ENCODE measurements at regions not wholly inside any gene's neighbourhood (a gene's known extent, or its start where the extent isn't known, plus 50 kb on each side); places are given as distances from the start of the nearest gene placed in this dataset.

DNA sequence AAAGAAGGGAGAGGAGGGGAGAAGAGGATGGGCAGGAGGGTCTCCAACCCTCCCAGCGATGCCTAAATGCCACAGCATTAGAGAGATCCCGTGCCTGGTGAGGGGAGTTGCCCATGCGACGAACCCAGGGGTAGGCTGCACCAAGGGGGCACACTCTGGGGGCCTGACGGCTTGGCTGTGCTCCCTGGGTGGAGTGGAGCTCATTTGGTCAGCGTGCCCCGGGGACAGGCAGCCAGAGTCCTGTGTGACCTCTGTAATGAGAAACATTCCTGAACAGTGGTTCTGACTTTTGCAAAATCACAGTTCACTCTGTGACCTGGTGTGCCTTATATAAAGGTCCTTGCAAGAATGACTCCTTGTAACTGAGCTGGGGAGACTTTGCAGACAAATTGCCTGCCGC lies 205.0 kb upstream of the N4BP1 start:
- TF ChIP-seq, protein P1, sequence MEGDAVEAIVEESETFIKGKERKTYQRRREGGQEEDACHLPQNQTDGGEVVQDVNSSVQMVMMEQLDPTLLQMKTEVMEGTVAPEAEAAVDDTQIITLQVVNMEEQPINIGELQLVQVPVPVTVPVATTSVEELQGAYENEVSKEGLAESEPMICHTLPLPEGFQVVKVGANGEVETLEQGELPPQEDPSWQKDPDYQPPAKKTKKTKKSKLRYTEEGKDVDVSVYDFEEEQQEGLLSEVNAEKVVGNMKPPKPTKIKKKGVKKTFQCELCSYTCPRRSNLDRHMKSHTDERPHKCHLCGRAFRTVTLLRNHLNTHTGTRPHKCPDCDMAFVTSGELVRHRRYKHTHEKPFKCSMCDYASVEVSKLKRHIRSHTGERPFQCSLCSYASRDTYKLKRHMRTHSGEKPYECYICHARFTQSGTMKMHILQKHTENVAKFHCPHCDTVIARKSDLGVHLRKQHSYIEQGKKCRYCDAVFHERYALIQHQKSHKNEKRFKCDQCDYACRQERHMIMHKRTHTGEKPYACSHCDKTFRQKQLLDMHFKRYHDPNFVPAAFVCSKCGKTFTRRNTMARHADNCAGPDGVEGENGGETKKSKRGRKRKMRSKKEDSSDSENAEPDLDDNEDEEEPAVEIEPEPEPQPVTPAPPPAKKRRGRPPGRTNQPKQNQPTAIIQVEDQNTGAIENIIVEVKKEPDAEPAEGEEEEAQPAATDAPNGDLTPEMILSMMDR (IDR thresholded peaks at IDR 0.05; ENCODE audit: insufficient read depth, missing control alignments): no peak
- no peak for FAIRE-seq
- DNase-seq (ENCODE audit: insufficient read length, low spot score): no peak

DNA sequence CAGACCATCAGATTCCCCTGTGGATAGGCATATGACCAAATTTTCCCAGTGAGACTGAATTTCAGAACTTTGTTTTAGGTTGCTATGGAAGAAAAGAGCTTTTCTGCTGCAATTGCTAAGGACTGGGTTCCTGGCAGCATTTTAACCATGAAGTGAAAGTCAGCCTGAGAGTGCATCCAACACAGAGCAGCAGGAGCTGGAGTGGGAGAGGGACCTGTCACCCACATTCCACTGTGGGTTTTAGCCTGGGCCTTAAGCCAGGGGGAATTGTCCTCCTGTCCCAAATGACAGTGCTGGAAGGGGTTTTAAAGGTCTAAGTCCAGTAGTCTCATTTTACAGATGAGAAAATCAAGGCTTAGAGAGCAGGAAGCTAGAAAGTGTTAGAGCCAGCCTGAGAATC lies 203.5 kb upstream of the N4BP1 start:
- TF ChIP-seq, protein P1 (IDR thresholded peaks at IDR 0.05; ENCODE audit: insufficient read depth, missing control alignments): no peak
- DNase-seq (ENCODE audit: insufficient read length, low spot score): no peak
- no peak for FAIRE-seq

DNA sequence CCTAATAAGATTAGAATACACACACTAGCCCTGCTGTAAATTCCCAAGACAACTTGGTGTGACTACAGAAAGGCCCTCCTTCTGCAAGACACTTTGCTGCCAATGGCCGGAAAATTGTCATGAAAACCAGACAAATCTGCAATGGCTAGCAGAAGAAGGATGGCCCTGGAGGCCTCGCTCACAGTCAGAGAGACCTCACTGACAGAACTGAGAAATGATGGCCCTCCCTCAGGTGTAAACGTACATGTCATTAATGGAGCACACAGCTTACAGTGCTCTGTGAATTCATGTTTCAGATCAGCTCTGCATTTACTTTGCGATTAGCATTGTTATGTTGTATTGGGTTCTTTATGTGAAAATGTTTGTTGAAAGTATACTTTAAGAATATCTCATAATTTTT lies 202.9 kb upstream of the N4BP1 start:
- TF ChIP-seq, protein P1 (IDR thresholded peaks at IDR 0.05; ENCODE audit: insufficient read depth, missing control alignments): no peak
- no peak for DNase-seq (ENCODE audit: insufficient read length, low spot score)
- no peak for FAIRE-seq

DNA sequence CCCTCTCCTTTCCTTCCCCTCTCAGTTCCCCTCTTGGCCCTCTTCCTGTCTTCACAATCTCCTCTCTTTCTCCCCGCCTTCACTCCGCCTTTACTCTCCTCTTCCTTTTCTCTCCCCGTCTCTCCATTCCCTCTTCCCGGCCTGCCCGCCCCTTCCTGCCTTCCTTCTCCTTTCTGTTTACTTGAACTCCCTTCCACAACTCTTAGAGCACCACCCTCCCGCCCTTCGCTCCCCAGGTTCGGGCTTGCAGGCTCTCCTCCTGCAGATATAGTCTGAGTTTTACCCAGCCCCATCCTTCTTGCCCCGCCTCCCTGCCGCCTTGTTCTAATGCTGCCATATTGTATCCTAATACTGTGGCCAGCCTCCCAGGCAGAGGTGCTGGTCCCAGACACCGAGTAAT lies 201.5 kb upstream of the N4BP1 start:
- FAIRE-seq (no peak), DNase-seq (ENCODE audit: insufficient read length, low spot score) (no peak)
- TF ChIP-seq, protein P1 (IDR thresholded peaks at IDR 0.05; ENCODE audit: insufficient read depth, missing control alignments): no peak

DNA sequence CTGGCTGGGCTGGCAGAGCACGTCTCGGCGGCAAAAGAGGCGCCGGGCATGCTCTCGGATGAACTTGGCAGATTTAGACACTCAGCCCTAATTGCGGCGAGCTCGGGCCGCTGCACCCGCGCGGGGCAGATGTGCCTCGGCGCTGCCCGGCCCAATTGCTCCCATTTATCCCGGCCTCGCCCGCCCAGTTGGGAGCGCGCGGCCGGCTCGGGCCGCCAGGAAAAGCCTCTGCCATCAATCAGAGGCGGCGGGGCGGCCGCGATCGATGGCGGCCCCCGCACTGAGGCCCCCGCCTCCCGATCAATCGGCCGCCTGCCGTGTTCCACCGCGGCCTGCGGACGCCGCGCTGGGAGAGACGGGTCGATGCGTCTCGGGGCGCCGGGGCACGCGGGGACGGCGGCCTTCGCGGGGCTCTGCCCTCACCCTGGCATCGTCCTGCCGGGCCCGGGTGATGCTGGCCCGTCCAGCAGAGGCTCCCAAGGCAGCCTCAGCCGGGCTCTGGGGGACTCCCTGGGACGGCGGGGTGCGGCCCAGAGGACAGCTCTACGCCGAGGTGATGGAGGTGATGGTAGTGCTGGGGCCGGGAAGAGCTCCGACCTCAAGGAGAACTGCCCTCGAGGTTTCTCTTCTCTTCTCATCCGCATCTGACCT lies 200.9 kb upstream of the N4BP1 start:
- TF ChIP-seq, protein P1 (IDR thresholded peaks at IDR 0.05; ENCODE audit: insufficient read depth, missing control alignments): no peak
- FAIRE-seq (no peak), DNase-seq (ENCODE audit: insufficient read length, low spot score) (no peak)

DNA sequence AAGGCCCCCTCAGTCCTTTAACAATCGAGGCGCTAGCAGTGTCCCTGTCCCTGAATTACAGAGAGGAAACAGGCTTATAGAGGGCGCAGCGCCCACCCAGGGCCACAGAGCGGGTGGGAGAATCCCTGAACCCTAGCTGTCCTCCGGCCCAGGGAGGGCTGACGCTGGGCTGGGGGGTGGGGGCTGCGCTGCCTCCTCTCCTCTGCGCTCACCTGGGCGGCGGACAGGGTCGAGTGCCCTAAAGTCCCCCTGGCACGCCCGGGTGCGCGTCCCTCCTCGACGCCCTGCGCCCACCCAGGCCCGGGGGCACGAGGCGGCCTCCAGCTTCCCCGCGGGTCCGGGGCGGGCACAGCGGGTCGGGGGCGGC lies 200.4 kb upstream of the N4BP1 start:
- TF ChIP-seq, protein P1 (IDR thresholded peaks at IDR 0.05; ENCODE audit: insufficient read depth, missing control alignments): no peak
- FAIRE-seq: no peak

DNA sequence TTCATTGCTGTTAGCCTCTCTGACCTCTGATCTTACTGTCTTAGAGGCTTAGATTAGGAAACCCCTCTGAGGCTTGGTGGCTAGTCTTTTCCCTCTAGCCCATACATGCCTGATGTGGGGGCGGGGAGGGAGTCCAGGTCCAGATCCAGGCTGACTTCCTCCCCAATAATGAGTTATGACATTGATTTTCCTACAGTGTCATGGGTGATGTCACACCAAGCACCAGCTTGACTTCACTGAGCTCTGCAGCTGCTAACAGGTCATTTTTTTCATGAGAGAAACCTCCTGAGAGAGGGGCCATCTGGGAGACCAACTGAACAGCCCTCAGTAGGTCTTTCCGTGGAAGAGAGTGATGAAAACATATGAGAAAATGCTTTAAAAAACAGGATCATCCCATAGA lies 180.2 kb upstream of the N4BP1 start:
- FAIRE-seq: no peak
- TF ChIP-seq, protein P1 (IDR thresholded peaks at IDR 0.05; ENCODE audit: insufficient read depth, missing control alignments): no peak

More for the DNA sequence above, 200.4 kb upstream of the N4BP1 start:
- no peak for DNase-seq (ENCODE audit: insufficient read length, low spot score)

More for the DNA sequence above, 180.2 kb upstream of the N4BP1 start:
- no peak for DNase-seq (ENCODE audit: insufficient read length, low spot score)
